HUES48 (cell line): ENCODE measurements at regions not wholly inside any gene's neighbourhood (a gene's known extent, or its start where the extent isn't known, plus 50 kb on each side); places are given as distances from the start of the nearest gene placed in this dataset.

Experiments used
- H3K27ac ChIP-seq: one replicate; pipeline ENCODE4 v1.7.0; 2013; ENCODE audit warnings: low read depth, low read length, inconsistent platforms
- H3K27me3 ChIP-seq: 2 replicates; pipeline ENCODE4 v1.6.1; 2013; ENCODE audit warnings: mild to moderate bottlenecking, low read length; ENCODE audit not compliant: control insufficient read depth, insufficient read depth
- H3K36me3 ChIP-seq: 2 replicates; pipeline ENCODE4 v1.6.1; 2013; ENCODE audit warnings: low read length; ENCODE audit not compliant: control insufficient read depth, insufficient read depth
- H3K4me1 ChIP-seq: 2 replicates; pipeline ENCODE4 v1.6.1; 2013; ENCODE audit warnings: mild to moderate bottlenecking, low read length; ENCODE audit not compliant: control insufficient read depth, insufficient read depth
- H3K4me3 ChIP-seq: 2 replicates; pipeline ENCODE4 v1.5.1; 2013; ENCODE audit warnings: mild to moderate bottlenecking, low read depth, low read length
- H3K9ac ChIP-seq: 2 replicates; pipeline ENCODE4 v1.6.1; 2013; ENCODE audit warnings: mild to moderate bottlenecking, low read depth, low read length, moderate library complexity
- H3K9me3 ChIP-seq: 2 replicates; pipeline ENCODE4 v1.6.1; 2013; ENCODE audit warnings: low read length; ENCODE audit not compliant: control insufficient read depth, insufficient read depth

GRCh38 chr5:159422361-159422760, 92.1 kb upstream of the IL12B start:
- no peak overlapping the region for H3K9ac ChIP-seq
- no peaks in the 10 kb centered on the region for H3K27me3 ChIP-seq
- H3K4me1 ChIP-seq: peaks cover 4% of the 10 kb centered on the region; the same call in 1 of the 2 replicates
- no peak overlapping the region for H3K4me3 ChIP-seq
- no peaks in the 10 kb centered on the region for H3K9me3 ChIP-seq
- H3K27ac ChIP-seq: no peak overlapping the region
- H3K36me3 ChIP-seq: no peaks in the 10 kb centered on the region

- H3K9me3 ChIP-seq: no peaks in the 10 kb centered on the region
- H3K4me1 ChIP-seq: peaks cover 4% of the 10 kb centered on the region; the same call in 1 of the 2 replicates
- no peak overlapping the region for H3K9ac ChIP-seq
- no peaks in the 10 kb centered on the region for H3K27me3 ChIP-seq
- H3K36me3 ChIP-seq: no peaks in the 10 kb centered on the region
- no peak overlapping the region for H3K4me3 ChIP-seq
- H3K27ac ChIP-seq: no peak overlapping the region
Observed at GRCh38 chr5:159422910-159423309, 92.6 kb upstream of the IL12B start.

- Histone ChIP-seq H3K36me3 (no peaks in the 10 kb centered on the region), H3K27me3 (no peaks in the 10 kb centered on the region), H3K4me1 (no peaks in the 10 kb centered on the region), H3K27ac (no peak overlapping the region), H3K9me3 (no peaks in the 10 kb centered on the region), H3K9ac (no peak overlapping the region), H3K4me3 (no peak overlapping the region)
Observed at GRCh38 chr5:159424123-159424522, 93.8 kb upstream of the IL12B start.

- H3K36me3 ChIP-seq: no peaks in the 10 kb centered on the region
- no peaks in the 10 kb centered on the region for H3K4me1 ChIP-seq
- H3K4me3 ChIP-seq: no peak overlapping the region
- no peaks in the 10 kb centered on the region for H3K27me3 ChIP-seq
- H3K27ac ChIP-seq: no peak overlapping the region
- H3K9me3 ChIP-seq: no peaks in the 10 kb centered on the region
- H3K9ac ChIP-seq: no peak overlapping the region
Observed at GRCh38 chr5:159426694-159427093, 96.4 kb upstream of the IL12B start.

GRCh38 chr5:159427180-159428012, 97.1 kb upstream of the IL12B start:
- H3K4me1 ChIP-seq: no peaks in the 10 kb centered on the region
- no peaks in the 10 kb centered on the region for H3K27me3 ChIP-seq
- no peak overlapping the region for H3K27ac ChIP-seq
- no peak overlapping the region for H3K4me3 ChIP-seq
- H3K9ac ChIP-seq: no peak overlapping the region
- no peaks in the 10 kb centered on the region for H3K9me3 ChIP-seq
- no peaks in the 10 kb centered on the region for H3K36me3 ChIP-seq

- no peaks in the 10 kb centered on the region for H3K27me3 ChIP-seq
- no peak overlapping the region for H3K4me3 ChIP-seq
- no peaks in the 10 kb centered on the region for H3K9me3 ChIP-seq
Observed at GRCh38 chr5:159430361-159431012, 100.2 kb upstream of the IL12B start.

GRCh38 chr5:159435855-159436254, 105.6 kb upstream of the IL12B start:
- H3K4me3 ChIP-seq: no peak overlapping the region
- H3K27ac ChIP-seq: no peak overlapping the region
- no peaks in the 10 kb centered on the region for H3K9me3 ChIP-seq
- H3K9ac ChIP-seq: no peak overlapping the region
- H3K4me1 ChIP-seq: no peaks in the 10 kb centered on the region
- no peaks in the 10 kb centered on the region for H3K36me3 ChIP-seq
- H3K27me3 ChIP-seq: no peaks in the 10 kb centered on the region

More at GRCh38 chr5:159430361-159431012, 100.2 kb upstream of the IL12B start:
- no peaks in the 10 kb centered on the region for H3K4me1 ChIP-seq
- no peaks in the 10 kb centered on the region for H3K36me3 ChIP-seq
- H3K9ac ChIP-seq: no peak overlapping the region
- H3K27ac ChIP-seq: no peak overlapping the region

- no peaks in the 10 kb centered on the region for H3K9me3 ChIP-seq
- H3K9ac ChIP-seq: no peak overlapping the region
- H3K4me1 ChIP-seq: peaks cover 14% of the 10 kb centered on the region; the same call in 1 of the 2 replicates
- H3K27ac ChIP-seq: no peak overlapping the region
- H3K27me3 ChIP-seq: no peaks in the 10 kb centered on the region
- H3K4me3 ChIP-seq: no peak overlapping the region
- H3K36me3 ChIP-seq: no peaks in the 10 kb centered on the region
Observed at GRCh38 chr5:159438092-159438491, 107.8 kb upstream of the IL12B start.

GRCh38 chr5:159439002-159439401, 108.7 kb upstream of the IL12B start:
- Histone ChIP-seq H3K27ac (no peak overlapping the region), H3K4me1 (peaks cover 14% of the 10 kb centered on the region; the same call in 1 of the 2 replicates), H3K9me3 (no peaks in the 10 kb centered on the region), H3K4me3 (no peak overlapping the region), H3K27me3 (no peaks in the 10 kb centered on the region), H3K9ac (no peak overlapping the region), H3K36me3 (no peaks in the 10 kb centered on the region)

GRCh38 chr5:159440235-159440634, 109.9 kb upstream of the IL12B start:
- H3K9me3 ChIP-seq: no peaks in the 10 kb centered on the region
- no peak overlapping the region for H3K27ac ChIP-seq
- H3K9ac ChIP-seq: no peak overlapping the region
- no peaks in the 10 kb centered on the region for H3K36me3 ChIP-seq
- no peaks in the 10 kb centered on the region for H3K27me3 ChIP-seq
- no peak overlapping the region for H3K4me3 ChIP-seq
- peaks cover 14% of the 10 kb centered on the region; the same call in 1 of the 2 replicates for H3K4me1 ChIP-seq

- no peaks in the 10 kb centered on the region for H3K36me3 ChIP-seq
- no peaks in the 10 kb centered on the region for H3K9me3 ChIP-seq
- no peak overlapping the region for H3K27ac ChIP-seq
- H3K27me3 ChIP-seq: no peaks in the 10 kb centered on the region
- H3K9ac ChIP-seq: no peak overlapping the region
- H3K4me3 ChIP-seq: no peak overlapping the region
- H3K4me1 ChIP-seq: peaks cover 14% of the 10 kb centered on the region; the same call in 1 of the 2 replicates
Observed at GRCh38 chr5:159440968-159441367, 110.7 kb upstream of the IL12B start.
